Sigmoid colon (tissue), 3 donors: ENCODE measurements at regions not wholly inside any gene's neighbourhood (a gene's known extent, or its start where the extent isn't known, plus 50 kb on each side); places are given as distances from the start of the nearest gene placed in this dataset.

Experiments used
- CTCF ChIP-seq, 4 experiments: fragments of 450-650 bp in 3 of 4; fragments of 200-600 bp in 1 of 4; IDR thresholded peaks; one replicate each; pipeline ENCODE4 v1.5.1; 2016 to 2019; ENCODE audit warnings: antibody characterized with exemption in 4 of 4, mild to moderate bottlenecking in 3 of 4, moderate library complexity in 2 of 4
- POLR2A ChIP-seq, 2 donors: fragments of 450-650 bp; IDR thresholded peaks; one replicate each; pipeline ENCODE4 v1.6.1; 2016; ENCODE audit warnings: antibody characterized with exemption in 2 of 2, mild to moderate bottlenecking in 2 of 2, moderate library complexity in 2 of 2

GRCh38 chr5:53170746-53171349 lies 61.3 kb upstream of the MOCS2 start:
- no peak for TF ChIP-seq POLR2A (IDR thresholded peaks at IDR 0.05)
- TF ChIP-seq CTCF (IDR thresholded peaks at IDR 0.05): peak; percentile 19 to 46 (median 32)
